HG03521 (cell line): ENCODE measurements at regions not wholly inside any gene's neighbourhood (a gene's known extent, or its start where the extent isn't known, plus 50 kb on each side); places are given as distances from the start of the nearest gene placed in this dataset.
A peak's percentile ranks its signal among the peaks of the same experiment; 100 is the strongest.
"Not testable (repeated sequence)": the region's sequence is repeated elsewhere in the genome, so short reads cannot be mapped to it uniquely, and the experiment has no call there.

Experiments used
- ATAC-seq: cut with Tn5 transposase; IDR thresholded peaks from one replicate; pipeline ENCODE4 v1.9.1; 2021; ENCODE audit warnings: mild to moderate bottlenecking, moderate library complexity; ENCODE audit not compliant: unreplicated experiment

GRCh38 chr7:106452031-106452851 is 167.5 kb upstream of the NAMPT start:
- ATAC-seq: no peak

GRCh38 chr7:106451171-106451570 is 166.4 kb upstream of the NAMPT start:
- ATAC-seq: no peak

GRCh38 chr7:106450716-106451115 is 165.9 kb upstream of the NAMPT start:
- ATAC-seq: no peak

- ATAC-seq: no peak
Measured at GRCh38 chr7:106448992-106449859, 164.4 kb upstream of the NAMPT start.

GRCh38 chr7:106448346-106448991 is 163.7 kb upstream of the NAMPT start:
- ATAC-seq: no peak

- ATAC-seq: no peak
Measured at GRCh38 chr7:106447318-106447847, 162.6 kb upstream of the NAMPT start.

GRCh38 chr7:106445366-106445765 is 160.6 kb upstream of the NAMPT start:
- not testable (repeated sequence) for ATAC-seq

GRCh38 chr7:106444068-106444655 is 159.4 kb upstream of the NAMPT start:
- no peak for ATAC-seq

GRCh38 chr7:106443156-106443555 is 158.4 kb upstream of the NAMPT start:
- ATAC-seq: no peak

GRCh38 chr7:106442476-106442875 is 157.7 kb upstream of the NAMPT start:
- ATAC-seq: no peak

- ATAC-seq: not testable (repeated sequence)
Measured at GRCh38 chr7:106441343-106441742, 156.6 kb upstream of the NAMPT start.

- ATAC-seq: not testable (repeated sequence)
Measured at GRCh38 chr7:106436933-106437332, 152.2 kb upstream of the NAMPT start.

- ATAC-seq: no peak
Measured at GRCh38 chr7:106433377-106433776, 148.6 kb upstream of the NAMPT start.

- ATAC-seq: no peak
Measured at GRCh38 chr7:106430535-106431455, 146.0 kb upstream of the NAMPT start.

GRCh38 chr7:106430103-106430502 is 145.3 kb upstream of the NAMPT start:
- no peak for ATAC-seq

- no peak for ATAC-seq
Measured at GRCh38 chr7:106426803-106427202, 142.0 kb upstream of the NAMPT start.

- peak; percentile 71 for ATAC-seq
Measured at GRCh38 chr7:106425017-106425719, 140.4 kb upstream of the NAMPT start.

- ATAC-seq: no peak
Measured at GRCh38 chr7:106424476-106425016, 139.8 kb upstream of the NAMPT start.
